Stomach (tissue), 8 donors: ENCODE measurements at regions not wholly inside any gene's neighbourhood (a gene's known extent, or its start where the extent isn't known, plus 50 kb on each side); places are given as distances from the start of the nearest gene placed in this dataset.

Source experiments
- DNase-seq, 2 donors: peaks; one replicate each; pipeline versions ENCODE4 v3.0.0 to v3.0.0-alpha.2; 2013 to 2019
- H3K27ac ChIP-seq, 5 donors: fragments of 200-600 bp in 4 of 5; sonication (generic) in 4 of 5; one replicate each; pipeline ENCODE4 v1.5.1; 2013 to 2019; ENCODE audit warnings: mild to moderate bottlenecking in 1 of 5, moderate library complexity in 1 of 5
- H3K27me3 ChIP-seq, 3 donors: fragments of 200-600 bp; sonication (generic); one replicate each; pipeline ENCODE4 v1.5.1; 2017 to 2019; ENCODE audit warnings: mixed run types in 1 of 3
- H3K36me3 ChIP-seq, 4 donors: fragments of 200-600 bp; sonication (generic); 1 replicate in 3 of 4; 2 replicates in 1 of 4; pipeline ENCODE4 v1.5.1; 2016 to 2019
- H3K4me1 ChIP-seq, 4 donors: fragments of 200-600 bp; sonication (generic); one replicate each; pipeline ENCODE4 v1.5.1; 2016 to 2019
- H3K4me3 ChIP-seq, 4 donors: fragments of 200-600 bp; sonication (generic) in 3 of 4; one replicate each; pipeline ENCODE4 v1.5.1; 2016 to 2019; ENCODE audit warnings: mild to moderate bottlenecking in 1 of 4
- H3K9me3 ChIP-seq, 4 donors: fragments of 200-600 bp; sonication (generic); one replicate each; pipeline ENCODE4 v1.5.1; 2016 to 2019
- EP300 ChIP-seq: sonication (generic); formaldehyde crosslinking; IDR thresholded peaks from one replicate; pipeline ENCODE4 v1.6.1; 2017; ENCODE audit warnings: antibody characterized with exemption
- POLR2A ChIP-seq, 4 donors: fragments of 450-650 bp; IDR thresholded peaks; one replicate each; pipeline ENCODE4 v1.6.1; 2016; ENCODE audit warnings: antibody characterized with exemption in 4 of 4, control low read depth in 2 of 4, mild to moderate bottlenecking in 1 of 4, moderate library complexity in 1 of 4
- POLR2AphosphoS5 ChIP-seq, 3 donors: sonication (generic); formaldehyde crosslinking; IDR thresholded peaks; one replicate each; pipeline ENCODE4 v1.6.1; 2016; ENCODE audit warnings: antibody characterized with exemption in 3 of 3
- WGBS, 5 donors: extraction: QIAGEN DNeasy Blood & Tissue Kit in 3 of 5; methylation state at CpG; one replicate each; pipeline versions ENCODE4 v1.1.5 to v1.1.7; 2013 to 2018; 5-methylcytosine and 5-hydroxymethylcytosine counted together
- intact Hi-C: fragments of 100-400 bp; cut with DNase I; formaldehyde crosslinking; loops from one replicate; pipeline ENCODE4 v1.15.1; 2023; ENCODE audit warnings: low total_unique reads
- TF ChIP-seq, protein P1 (sequence below), 7 experiments: fragments of 450-650 bp in 4 of 7; fragments of 200-600 bp in 3 of 7; sonication (generic) in 3 of 7; IDR thresholded peaks; one replicate each; pipeline ENCODE4 v1.5.1; 2016 to 2019; ENCODE audit warnings: antibody characterized with exemption in 7 of 7, control low read depth in 2 of 7, mild to moderate bottlenecking in 1 of 7
- donor health status: healthy with polysubstance abuse.
- donor health status: Bipolar disorder and iron deficiency.
- donor health status: healthy.

DNA sequence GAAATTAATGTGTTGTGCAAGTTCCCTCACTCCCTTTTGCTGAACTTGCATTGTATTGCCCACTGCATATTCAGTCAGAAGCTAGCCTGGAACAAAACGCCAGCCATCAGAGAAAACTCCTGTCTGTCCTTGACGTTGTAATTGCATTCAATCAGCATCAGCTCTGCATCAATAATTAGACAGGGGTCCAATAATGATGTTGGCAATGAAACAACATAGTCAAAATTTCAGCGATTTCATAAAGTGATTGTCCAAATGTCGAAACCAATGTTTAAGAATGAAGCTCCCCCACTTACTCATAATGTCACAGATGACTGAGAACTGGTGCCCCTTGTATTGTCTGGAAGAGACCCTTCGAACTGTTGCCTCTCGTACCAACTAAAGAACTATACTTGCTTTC is 504.2 kb upstream of the TENM3 start:
- Histone ChIP-seq H3K27ac (no peak overlapping the region), H3K36me3 (no peaks in the 10 kb centered on the region), H3K9me3 (peaks cover 0 to 13% (median 0%) of the 10 kb centered on the region in 4 donors), H3K4me1 (no peaks in the 10 kb centered on the region), H3K27me3 (no peaks in the 10 kb centered on the region), H3K4me3 (no peak overlapping the region)
- no peak for DNase-seq
- WGBS, 5 donors, result 69 to 76% (median 75%) methylated on average over 6 of the region's 6 CpGs
- TF ChIP-seq, protein P1, sequence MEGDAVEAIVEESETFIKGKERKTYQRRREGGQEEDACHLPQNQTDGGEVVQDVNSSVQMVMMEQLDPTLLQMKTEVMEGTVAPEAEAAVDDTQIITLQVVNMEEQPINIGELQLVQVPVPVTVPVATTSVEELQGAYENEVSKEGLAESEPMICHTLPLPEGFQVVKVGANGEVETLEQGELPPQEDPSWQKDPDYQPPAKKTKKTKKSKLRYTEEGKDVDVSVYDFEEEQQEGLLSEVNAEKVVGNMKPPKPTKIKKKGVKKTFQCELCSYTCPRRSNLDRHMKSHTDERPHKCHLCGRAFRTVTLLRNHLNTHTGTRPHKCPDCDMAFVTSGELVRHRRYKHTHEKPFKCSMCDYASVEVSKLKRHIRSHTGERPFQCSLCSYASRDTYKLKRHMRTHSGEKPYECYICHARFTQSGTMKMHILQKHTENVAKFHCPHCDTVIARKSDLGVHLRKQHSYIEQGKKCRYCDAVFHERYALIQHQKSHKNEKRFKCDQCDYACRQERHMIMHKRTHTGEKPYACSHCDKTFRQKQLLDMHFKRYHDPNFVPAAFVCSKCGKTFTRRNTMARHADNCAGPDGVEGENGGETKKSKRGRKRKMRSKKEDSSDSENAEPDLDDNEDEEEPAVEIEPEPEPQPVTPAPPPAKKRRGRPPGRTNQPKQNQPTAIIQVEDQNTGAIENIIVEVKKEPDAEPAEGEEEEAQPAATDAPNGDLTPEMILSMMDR (IDR thresholded peaks at IDR 0.05), result no peak
- TF ChIP-seq EP300 (no peak), POLR2A (IDR thresholded peaks at IDR 0.05) (no peak), POLR2AphosphoS5 (IDR thresholded peaks at IDR 0.05) (no peak)
- intact Hi-C loops, result no loop called here

DNA sequence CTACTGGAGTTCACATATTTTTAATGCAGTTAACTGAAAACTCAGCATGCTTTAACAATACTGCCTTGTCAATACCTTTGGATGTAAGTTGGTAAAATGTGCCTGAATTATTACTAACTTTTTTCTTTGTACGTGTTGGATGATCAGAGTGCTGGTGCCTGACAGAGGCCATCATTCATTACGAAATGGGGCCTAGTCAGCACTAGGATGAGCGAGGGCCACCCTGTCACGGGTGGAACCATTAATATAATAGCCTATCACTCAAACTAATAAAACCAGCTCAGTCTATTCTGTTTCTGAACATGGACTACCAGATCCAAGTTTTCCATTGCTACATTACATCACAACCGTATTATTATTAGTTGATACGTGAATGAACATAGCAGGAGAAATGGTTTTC is 501.7 kb upstream of the TENM3 start:
- Histone ChIP-seq H3K36me3 (no peaks in the 10 kb centered on the region), H3K4me1 (no peaks in the 10 kb centered on the region), H3K4me3 (no peak overlapping the region), H3K27ac (no peak overlapping the region), H3K27me3 (no peaks in the 10 kb centered on the region), H3K9me3 (peaks cover 0 to 15% (median 0%) of the 10 kb centered on the region in 4 donors)
- WGBS, 5 donors, result 77 to 87% (median 86%) methylated on average over 6 of the region's 6 CpGs
- intact Hi-C loops, result no loop called here
- DNase-seq, result no peak
- no peak for TF ChIP-seq POLR2A (IDR thresholded peaks at IDR 0.05)
- TF ChIP-seq, protein P1 (IDR thresholded peaks at IDR 0.05), result no peak
- TF ChIP-seq EP300, result no peak
- no peak for TF ChIP-seq POLR2AphosphoS5 (IDR thresholded peaks at IDR 0.05)

DNA sequence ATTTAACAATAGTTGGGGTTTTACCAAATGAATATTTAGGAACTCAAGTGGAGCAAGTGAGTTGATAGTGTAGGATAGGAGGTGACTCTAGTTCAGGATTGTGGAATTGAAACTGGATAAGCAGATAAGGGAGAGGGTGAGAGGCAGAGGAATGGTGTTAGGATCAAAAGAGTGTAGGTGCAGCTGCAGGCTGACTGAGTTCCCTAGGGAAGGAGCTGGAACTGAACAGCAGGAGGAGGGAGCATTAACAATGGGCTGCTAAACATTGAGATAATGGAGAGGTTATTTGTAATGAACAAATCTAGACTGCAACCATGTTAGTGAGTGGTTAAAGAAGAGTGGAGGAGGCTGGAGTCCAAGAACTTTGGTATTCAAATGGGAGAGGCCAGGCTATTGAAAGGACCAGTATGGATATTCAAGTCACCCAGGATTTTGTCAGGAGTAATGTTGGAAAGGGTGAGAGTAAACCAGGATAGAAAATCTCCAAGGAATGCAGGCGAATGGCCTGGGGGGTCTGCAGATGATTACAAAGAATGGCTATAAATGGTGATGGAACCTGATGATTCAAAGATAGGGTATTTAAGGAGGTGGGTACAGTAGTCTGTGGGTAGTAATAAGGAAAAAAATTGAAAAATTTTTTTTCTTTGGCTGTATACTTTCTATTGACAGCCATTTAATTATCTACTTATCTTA is 497.1 kb upstream of the TENM3 start:
- Histone ChIP-seq H3K27me3 (no peaks in the 10 kb centered on the region), H3K4me1 (no peaks in the 10 kb centered on the region), H3K27ac (no peak overlapping the region), H3K36me3 (no peaks in the 10 kb centered on the region), H3K9me3 (peaks cover 0 to 15% (median 0%) of the 10 kb centered on the region in 4 donors), H3K4me3 (no peak overlapping the region)
- intact Hi-C loops, result no loop called here
- TF ChIP-seq EP300 (no peak), POLR2AphosphoS5 (IDR thresholded peaks at IDR 0.05) (no peak), POLR2A (IDR thresholded peaks at IDR 0.05) (no peak)
- TF ChIP-seq, protein P1 (IDR thresholded peaks at IDR 0.05), result no peak
- WGBS, 5 donors, result 89 to 94% (median 91%) methylated on average over 1 of the region's 1 CpG
- no peak for DNase-seq

DNA sequence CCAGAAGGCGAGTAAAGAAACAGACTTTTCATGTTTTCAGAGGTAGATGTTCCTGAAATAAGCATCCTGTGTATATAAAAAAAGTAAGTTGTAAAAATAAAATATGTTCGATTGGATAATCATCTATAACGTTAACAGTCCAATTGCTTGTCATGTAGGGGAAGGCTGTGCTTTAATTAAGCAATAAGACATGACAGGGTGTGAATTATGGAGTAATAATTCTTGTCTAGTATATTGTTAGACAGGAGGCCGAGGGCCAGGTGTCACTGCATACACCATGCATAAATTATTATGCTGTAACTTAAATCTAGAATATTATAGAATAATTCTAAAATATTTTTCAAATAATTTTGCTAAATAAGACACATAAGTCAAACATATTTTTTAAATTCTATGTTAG is 494.6 kb upstream of the TENM3 start:
- WGBS, 5 donors, result 47 to 70% (median 61%) methylated on average over 4 of the region's 4 CpGs
- H3K36me3 ChIP-seq, result no peaks in the 10 kb centered on the region
- peaks cover 0 to 7% (median 0%) of the 10 kb centered on the region in 4 donors for H3K9me3 ChIP-seq
- no peak overlapping the region for H3K4me3 ChIP-seq
- TF ChIP-seq POLR2AphosphoS5 (IDR thresholded peaks at IDR 0.05) (no peak), EP300 (no peak), POLR2A (IDR thresholded peaks at IDR 0.05) (no peak)
- TF ChIP-seq, protein P1 (IDR thresholded peaks at IDR 0.05), result no peak
- intact Hi-C loops, result no loop called here
- DNase-seq, result no peak
- no peaks in the 10 kb centered on the region for H3K27me3 ChIP-seq
- no peaks in the 10 kb centered on the region for H3K4me1 ChIP-seq
- H3K27ac ChIP-seq, result no peak overlapping the region
